ENCODE measurements at regions not wholly inside any gene's neighbourhood (a gene's known extent, or its start where the extent isn't known, plus 50 kb on each side); places are given as distances from the start of the nearest gene placed in this dataset.

GRCh38 chr4:81522711-81523110 lies 51.0 kb upstream of the RASGEF1B start:
- DNase-seq, result no peak

- no peak for DNase-seq
These were observed 50.0 kb upstream of the RASGEF1B start for GRCh38 chr4:81521708-81522107.

Measured in HCEC 1CT (cell line).